HG02763 (cell line): ENCODE measurements at regions not wholly inside any gene's neighbourhood (a gene's known extent, or its start where the extent isn't known, plus 50 kb on each side); places are given as distances from the start of the nearest gene placed in this dataset.

Experiments used
- ATAC-seq: cut with Tn5 transposase; IDR thresholded peaks from one replicate; pipeline ENCODE4 v1.9.1; 2021; ENCODE audit warnings: mild to moderate bottlenecking, moderate library complexity; ENCODE audit not compliant: unreplicated experiment

DNA sequence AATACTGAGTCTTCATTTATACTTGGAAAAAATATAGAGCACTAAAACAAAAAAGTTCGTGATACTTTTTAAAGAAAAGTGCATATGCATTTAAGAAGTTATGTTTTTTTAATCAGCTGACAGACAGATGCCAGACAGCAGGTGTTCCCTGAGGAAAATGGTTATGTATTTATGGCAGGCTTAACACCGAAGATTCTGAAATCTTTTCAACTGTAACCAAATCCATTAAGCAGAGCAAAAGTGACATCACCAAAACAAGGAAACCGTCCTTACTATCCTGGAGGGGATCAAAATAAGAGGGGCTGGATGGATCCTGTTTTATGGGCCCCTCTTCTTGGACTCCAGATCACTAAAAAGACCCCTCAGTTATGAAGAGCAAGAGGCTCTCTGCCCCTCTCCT is 404.9 kb upstream of the ADAMTS16 start:
- ATAC-seq: no peak

DNA sequence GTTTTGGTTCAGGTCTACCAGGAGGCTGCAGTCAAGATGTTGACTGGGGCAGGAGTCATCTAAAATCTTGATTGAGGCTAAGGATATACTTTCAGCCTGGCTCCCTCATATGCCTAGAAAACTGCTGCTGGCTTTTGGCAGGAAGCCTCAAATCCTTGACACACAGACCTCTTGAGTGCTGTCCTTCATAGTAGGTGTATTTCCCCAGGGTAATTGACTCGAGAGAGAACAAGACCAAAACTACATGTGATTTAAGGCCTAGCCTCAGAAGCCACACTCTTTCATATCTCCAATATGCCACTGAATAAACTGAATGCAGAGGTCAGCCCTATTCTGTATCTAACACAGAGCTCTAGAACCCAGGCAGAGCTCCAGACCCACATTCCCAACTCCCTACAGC is 402.3 kb upstream of the ADAMTS16 start:
- ATAC-seq: no peak

DNA sequence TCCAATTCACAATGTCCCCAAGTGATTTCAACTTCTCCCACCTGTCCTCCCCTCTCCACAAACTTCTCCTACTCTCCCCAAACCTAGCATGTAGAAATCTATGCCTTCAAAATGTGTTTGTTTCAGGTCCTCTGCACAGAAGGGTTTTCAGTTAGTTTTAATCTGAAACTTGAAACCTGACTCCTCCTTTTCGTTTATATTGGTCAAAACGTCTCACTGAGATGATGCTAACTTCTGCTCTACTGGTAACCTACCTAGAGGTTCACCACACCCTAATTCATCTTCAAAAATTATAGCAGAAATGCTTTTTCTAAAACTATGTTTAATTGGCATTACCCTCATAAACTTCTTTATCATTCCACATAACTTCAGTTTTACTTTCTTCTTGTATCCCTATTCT is 401.8 kb upstream of the ADAMTS16 start:
- ATAC-seq: no peak

DNA sequence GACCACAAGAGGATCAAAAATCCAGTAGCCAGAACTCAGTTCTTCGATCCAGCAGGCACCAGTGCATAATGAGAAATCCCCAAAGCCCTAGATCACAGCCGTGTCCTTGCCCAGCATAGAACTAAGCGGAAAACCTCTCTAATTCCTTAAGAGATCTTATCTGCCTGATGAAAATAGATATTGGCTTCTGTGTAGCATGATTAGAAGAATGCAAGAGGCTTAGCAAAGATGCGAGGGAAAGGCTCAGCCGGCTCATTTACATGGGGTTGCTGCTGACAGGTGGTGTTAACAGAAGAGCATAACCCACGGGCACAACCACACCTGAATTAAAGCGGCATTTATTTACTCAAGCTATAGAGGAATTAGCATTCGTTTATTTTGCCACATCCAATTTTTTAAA is 400.0 kb upstream of the ADAMTS16 start:
- ATAC-seq: no peak

DNA sequence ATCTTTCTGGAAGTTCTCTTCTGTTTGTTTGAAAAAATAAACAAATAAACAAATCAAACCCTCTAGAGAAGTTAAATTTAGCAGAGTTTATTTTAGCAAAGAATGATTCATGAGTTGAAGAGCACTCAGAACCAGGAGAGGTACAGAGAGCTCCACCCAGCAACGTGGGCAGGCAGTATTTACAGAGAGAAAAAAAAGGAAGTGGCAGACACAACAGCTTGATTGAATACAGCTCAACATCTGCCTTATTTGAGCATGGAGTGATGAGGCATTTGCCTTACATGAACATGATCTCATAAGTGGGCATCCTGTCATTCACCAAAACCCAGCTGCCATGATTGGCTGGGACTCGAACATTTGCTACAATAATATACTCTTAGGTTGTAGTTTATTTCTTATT is 381.6 kb upstream of the ADAMTS16 start:
- ATAC-seq: no peak

DNA sequence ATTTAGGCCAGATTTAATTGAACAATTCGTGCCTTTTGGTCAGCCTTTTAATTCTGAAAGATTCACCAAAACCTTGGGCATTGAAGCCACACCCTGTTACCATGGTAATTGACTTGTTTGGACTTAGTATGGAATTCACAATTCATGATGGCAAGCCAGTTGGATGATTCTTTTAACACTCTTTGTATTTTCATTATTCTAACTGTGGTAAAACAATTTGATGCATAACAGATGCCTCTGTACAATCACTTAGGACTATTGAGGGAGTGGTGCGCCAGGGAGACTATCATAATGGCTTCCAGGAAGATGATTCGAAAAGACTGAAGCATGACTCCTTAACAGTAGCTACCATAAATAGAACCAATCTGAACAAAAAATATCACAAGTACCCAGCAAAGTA is 381.1 kb upstream of the ADAMTS16 start:
- ATAC-seq: no peak

DNA sequence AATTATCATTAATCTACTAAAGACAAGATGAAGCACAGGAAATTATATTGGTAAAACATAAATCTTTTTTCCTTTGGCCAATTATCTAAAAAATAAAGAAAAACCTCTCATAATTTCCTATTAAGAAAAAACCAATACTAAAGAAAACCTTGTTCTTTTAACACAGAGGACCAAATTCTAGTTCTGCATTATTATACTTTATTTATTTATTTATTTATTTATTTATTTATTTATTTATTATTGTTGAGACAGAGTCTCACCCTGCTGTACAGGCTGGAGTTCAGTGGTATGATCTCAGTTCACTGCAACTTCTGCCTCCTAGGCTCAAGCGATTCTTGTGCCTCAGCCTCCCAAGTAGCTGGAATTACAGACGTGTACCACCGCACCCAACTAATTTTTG is 377.8 kb upstream of the ADAMTS16 start:
- no peak for ATAC-seq

DNA sequence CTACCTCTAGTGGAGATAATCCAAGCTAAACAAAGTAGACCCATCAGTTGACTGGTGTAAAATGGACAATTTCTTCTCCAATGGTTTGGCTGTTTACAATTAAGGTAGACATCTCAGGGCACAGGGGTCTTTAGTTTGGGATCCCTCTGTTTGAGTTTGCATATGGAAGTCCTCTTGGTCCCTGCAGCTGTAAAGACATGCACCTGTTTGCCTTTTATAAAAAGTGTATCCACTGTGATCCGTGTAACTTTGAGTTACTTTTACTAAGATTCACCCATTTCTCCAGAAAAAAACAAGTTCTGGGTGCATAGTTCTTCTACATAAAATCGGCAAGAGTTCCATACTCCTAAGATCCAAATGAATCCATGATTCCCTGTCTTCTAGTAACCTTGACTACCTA is 374.7 kb upstream of the ADAMTS16 start:
- no peak for ATAC-seq

DNA sequence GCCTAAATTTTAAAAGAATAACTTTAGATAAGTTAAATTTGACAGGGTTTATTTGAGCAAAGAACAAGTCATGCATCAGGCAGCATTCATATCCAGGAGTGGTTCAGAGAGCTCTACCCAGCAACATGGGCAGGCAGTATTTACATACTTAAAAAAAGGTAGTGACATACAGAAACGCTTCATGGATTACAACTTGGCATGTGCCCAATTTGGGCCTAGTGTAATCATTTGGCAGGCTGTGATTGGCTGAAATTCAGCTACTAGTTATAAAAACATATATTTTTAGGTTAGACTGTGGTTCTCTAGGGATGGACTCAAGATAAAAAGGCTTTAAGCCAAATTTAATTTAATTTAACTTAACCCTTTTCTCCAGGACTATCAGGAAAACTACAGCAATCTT is 374.0 kb upstream of the ADAMTS16 start:
- ATAC-seq: no peak

DNA sequence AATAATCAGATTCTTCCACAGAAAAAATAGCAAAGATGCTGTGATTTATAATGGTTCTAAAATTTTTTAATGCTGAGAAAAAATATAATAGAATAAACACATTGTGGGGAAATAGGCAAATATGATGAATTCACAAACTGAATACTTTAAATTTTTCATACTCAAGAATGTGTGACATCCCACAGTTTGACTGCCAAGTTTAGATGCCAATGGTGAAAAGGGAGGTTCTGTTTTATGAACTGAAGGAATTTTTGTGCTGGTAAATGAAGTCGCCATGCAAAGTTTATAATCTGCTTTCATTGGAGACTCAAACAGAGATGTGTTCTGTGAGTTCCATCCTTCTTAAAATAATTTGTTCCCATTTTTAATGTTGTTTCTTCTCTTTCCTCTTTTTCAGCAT is 367.5 kb upstream of the ADAMTS16 start:
- no peak for ATAC-seq

DNA sequence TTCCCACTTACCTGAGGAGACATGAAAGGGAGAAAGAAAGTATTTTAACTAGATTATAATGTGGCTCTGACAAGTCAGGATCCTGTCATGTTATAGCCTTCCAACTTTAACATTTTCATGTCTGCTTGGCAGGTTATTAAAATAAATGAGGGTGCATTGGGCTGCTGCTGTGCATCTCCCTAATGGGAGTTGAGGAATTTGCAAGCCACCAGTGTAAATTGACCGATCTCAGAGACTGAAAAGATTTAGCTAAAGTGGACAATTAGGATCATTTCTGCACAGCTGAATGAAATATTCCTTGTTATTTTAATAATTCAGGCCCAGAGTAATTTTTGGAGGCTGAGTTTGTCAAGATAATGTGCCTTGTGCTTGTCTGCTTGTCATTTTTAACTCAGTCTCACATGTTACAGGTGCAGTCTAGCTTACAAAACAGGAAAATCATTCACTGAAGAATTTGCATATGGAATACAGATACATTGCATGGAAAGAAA is 366.3 kb upstream of the ADAMTS16 start:
- ATAC-seq: no peak

DNA sequence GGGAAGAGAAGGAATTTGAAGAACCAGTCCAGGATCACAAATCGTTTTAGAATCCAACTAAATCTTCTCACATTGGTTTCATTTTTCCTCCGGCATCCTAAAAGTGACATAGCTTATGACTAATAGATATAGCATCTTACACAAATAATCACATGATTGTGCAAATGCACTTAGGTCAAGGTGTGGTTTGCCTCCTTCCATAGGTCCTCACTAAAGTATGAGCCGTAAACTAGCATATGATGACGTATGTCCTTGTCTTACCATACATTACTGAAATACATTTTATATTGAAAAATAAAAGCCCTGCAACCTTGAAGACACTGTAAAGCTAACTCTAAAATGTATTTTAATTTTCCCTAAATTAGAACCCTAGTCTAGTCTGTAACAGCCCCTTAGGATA is 362.7 kb upstream of the ADAMTS16 start:
- no peak for ATAC-seq

DNA sequence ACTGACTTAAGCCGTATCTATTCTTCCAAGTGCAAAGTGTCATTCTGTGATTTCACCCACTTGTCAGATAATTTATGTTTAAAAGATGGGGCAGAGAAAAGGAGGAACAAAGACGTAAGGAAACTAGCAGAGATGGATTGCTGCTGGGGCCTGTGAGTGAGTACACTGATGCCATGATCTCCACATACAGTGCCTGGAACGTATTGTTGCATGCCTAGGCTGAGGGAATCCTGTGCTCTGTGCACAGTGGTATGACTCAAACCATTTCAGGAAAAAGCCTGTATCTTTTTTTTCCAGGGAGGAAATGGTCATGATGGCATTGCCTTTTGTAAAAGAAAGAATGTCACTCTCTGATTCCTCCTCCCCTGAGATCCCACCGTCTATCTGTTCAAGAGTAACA is 359.5 kb upstream of the ADAMTS16 start:
- ATAC-seq: no peak

DNA sequence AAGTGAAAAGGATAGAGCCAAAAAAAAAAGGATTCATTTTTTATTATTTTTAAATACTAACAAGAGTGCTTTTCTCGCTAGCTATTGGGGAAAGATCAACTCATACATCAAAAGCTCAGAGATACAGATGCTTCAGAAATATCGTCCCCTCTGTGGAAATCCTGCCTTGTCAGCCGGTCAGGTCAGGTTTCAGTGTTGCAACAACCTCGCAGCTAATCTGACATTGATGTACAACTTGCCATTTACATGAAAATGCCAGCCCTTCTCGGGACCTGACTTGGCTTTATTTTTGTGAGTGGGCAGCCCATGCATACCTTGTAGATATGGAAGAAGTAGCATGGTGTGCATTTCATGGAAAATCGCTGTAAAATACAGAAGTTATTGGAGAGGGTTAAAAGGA is 358.8 kb upstream of the ADAMTS16 start:
- no peak for ATAC-seq

DNA sequence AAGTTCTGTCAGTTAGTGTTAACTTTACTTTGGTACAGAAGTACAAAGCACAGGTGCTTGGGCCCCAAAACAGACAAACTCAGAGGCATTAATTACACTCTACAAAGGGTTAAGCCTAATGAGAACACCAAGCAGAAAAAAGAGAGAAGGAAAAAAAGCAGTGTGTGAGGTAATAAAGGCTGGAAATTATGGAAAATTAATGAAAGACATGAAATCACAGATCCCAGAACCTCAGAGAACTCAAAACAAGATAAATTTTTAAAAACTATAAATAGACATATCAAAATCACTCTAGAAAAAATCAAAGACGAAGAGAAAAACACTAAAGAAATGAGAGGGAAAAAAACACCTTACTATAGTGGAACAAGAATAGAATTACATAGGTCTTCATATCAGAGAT is 354.2 kb upstream of the ADAMTS16 start:
- no peak for ATAC-seq

DNA sequence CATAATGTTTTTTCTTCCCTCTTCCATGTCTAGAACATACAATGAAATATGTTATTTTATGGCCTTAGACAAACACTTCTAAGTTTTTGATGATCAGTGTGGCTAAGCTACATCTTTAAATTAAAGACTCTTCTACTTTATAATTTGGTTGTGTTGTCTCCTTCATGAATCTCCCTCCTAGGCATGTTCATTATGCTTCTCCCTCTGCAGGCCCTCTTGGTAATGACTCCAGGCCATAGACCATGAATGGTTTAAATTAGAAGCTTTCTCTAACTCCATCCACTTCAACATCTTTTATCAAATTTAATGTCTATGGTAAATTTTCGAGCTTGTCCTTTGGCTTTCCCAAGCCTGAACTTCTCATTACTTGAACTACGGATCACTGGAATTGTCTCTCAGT is 342.7 kb upstream of the ADAMTS16 start:
- no peak for ATAC-seq

DNA sequence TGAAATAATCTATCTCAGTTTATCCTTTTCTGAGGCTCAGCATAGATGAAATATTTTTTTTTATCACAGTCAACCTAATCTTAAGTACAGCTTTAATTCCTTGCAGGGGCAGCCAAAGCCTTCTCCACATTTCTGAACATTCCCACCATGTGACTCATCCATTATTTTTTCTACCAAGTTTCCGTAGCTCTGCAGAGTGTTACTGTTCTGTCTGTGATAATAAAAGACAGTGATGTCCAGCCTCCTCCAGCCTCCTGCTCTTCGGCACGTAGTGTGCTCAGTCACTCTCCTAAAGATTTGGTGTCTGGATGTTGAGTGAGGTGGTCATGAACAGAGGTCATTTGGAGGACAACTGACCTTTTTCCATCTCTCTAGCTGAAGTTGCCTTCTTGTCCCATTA is 338.1 kb upstream of the ADAMTS16 start:
- no peak for ATAC-seq

DNA sequence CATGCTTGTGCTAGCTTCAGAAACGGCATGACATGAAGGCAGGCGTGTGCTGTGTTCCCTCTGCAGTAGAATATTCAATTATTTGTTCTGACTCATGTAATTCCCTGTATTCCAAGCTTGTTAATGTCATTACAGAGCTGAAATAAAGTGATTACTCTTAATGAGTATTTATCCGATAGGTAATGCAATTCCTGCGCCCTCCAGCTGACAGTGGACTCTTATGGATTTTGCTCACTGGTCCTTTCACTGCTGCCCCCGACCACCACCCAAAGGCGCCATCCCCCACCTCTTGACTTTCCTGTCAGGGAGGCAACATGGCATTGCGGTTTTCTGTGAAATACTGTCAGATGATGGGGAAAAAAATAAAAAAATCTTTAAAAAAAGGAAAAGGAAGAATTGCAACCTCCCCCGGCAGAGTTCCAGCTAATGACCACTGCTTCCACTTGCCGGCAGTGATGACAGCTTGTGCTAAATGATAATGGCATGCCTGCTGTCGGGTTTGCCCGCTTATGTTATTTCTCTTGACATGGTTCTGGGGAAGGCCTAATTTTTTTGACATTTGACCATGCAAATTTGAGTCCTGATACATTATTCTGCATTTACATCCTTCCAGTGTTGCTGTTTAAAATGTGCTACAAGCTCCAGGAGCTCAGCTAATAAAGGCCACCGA is 335.3 kb upstream of the ADAMTS16 start:
- no peak for ATAC-seq

DNA sequence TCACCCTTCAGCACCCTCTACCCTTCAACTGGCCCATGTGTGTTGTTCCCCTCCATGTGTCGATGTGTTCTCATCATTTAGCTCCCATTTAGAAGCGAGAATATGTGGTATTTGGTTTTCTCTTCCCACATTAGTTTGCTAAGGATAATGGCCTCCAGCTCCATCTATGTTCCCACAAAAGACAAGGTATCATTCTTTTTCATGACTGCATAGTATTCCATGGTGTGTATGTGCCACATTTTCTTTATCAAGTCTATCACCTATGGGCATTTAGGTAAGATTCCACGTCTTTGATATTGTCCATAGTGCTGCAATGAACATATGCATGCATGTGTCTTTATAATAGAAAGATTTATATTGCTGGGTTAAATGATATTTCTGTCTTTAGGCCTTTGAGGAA is 325.1 kb upstream of the ADAMTS16 start:
- no peak for ATAC-seq

DNA sequence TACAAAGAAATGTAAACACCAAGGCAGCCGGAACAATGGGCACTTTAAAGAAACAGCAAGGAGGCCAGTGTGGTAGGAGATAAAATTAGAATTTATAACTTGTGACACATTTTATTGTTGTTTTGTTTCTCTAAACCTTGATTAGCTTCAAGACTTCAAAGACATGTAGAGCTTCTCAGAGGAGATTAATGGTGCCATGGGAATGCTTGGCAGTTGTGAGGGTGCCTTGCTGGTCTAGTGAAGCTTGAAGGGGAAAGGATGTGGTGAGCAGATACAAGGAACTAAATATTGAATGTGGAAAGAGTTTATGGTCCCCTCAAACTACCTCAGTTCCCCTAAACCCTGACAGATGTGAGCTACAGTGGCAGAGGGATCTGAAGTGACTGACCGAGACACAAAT is 322.4 kb upstream of the ADAMTS16 start:
- ATAC-seq: no peak

DNA sequence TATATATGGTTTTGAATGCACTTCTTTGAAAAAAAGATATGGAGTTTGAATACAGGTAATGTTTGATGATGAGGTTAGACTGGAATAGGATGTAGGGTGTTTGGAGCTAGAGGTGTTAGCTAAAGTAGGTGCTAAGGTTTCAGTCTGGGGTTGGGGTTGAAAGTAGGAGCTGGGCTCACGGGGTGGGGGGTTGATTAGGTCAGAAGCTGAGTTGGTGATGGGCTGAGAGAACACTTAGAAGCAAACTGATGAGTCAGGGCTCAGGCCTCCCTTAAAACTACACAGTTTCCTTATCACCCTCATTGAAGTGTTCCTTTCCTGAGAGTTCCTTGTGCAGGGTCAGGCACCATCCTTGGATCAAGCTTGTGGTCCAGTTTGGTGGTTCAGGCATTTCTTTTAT is 308.8 kb upstream of the ADAMTS16 start:
- ATAC-seq: no peak

DNA sequence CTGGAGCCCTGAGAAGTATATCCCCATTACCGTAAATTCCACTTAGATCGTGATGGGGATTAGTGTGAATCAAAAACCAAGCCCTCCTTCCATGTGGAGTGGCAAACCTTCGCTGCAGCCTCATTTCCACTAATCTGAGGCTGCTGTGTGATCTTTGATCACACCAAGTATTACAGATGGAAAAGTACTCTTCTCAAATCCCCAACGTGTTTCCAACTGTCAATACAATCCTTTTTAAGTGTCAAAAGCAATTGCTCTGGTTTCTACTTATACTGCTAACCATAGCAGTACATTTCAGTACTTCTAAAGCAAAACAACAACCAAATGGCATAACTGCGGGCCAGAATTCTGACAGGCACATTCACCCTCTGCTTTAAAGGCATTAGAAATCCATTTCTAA is 307.7 kb upstream of the ADAMTS16 start:
- ATAC-seq: no peak

DNA sequence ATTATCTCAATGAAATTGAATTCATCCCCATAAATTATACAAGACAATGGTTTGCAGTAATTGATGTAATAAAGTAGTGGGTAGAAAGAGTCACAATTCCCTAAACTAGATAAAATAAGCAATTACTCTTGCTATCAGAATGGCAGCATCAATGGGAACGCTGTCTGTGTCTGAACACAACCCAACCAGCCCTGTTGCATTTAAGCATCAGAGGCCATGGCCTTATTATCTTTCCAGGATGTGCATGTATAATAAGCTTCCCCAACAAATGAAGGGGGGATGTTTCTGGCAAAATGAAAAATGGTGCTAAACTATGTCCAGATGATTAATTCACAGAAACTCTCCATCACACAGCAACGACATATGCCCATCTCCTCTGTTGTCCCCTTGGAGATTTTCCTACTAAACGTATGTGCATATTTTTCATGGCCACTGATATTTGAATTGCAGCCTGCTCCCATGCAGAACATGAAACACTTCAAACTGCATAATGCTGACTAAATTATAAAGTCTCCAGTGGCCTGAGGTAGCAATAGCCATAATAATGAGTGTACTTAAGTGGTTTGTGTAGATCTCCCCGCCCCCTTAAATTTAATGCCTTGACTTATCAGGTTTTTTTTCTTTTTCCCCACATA is 306.9 kb upstream of the ADAMTS16 start:
- ATAC-seq: no peak
